WTC11 (cell line): ENCODE measurements at regions not wholly inside any gene's neighbourhood (a gene's known extent, or its start where the extent isn't known, plus 50 kb on each side); places are given as distances from the start of the nearest gene placed in this dataset.

Experiments used
- CREM ChIP-seq: sonication (generic); formaldehyde crosslinking; IDR thresholded peaks from 2 replicates; pipeline ENCODE4 v1.8.1; 2022; ENCODE audit warnings: mild to moderate bottlenecking, missing genetic modification reagents, moderate library complexity
- TF ChIP-seq, protein P1 (sequence below): fragments of 200-600 bp; IDR thresholded peaks from 2 replicates; pipeline ENCODE4 v1.8.0; 2022; ENCODE audit warnings: antibody characterized with exemption

DNA sequence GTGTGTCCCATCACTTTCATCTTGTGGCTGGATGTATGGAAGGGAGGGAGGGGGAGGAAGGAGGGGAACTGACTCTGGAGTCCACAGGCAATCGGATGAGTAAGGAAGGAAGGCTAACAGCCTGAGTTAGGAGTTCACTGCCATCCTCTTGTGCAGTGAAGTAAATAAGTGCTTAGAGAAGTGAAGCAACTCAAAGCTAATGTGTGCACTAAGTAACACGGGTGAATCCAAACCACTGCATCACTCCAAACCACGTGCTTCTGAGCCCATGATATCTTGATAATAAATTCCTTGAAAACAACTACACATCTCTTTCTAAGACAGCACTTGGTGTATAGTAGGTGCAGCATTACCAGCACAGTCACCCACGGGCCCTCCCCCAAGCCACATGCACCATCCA is 69.6 kb upstream of the OLFM1 start:
- TF ChIP-seq, protein P1, sequence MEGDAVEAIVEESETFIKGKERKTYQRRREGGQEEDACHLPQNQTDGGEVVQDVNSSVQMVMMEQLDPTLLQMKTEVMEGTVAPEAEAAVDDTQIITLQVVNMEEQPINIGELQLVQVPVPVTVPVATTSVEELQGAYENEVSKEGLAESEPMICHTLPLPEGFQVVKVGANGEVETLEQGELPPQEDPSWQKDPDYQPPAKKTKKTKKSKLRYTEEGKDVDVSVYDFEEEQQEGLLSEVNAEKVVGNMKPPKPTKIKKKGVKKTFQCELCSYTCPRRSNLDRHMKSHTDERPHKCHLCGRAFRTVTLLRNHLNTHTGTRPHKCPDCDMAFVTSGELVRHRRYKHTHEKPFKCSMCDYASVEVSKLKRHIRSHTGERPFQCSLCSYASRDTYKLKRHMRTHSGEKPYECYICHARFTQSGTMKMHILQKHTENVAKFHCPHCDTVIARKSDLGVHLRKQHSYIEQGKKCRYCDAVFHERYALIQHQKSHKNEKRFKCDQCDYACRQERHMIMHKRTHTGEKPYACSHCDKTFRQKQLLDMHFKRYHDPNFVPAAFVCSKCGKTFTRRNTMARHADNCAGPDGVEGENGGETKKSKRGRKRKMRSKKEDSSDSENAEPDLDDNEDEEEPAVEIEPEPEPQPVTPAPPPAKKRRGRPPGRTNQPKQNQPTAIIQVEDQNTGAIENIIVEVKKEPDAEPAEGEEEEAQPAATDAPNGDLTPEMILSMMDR = no peak
- TF ChIP-seq CREM (CRISPR knock-in tag) = no peak
